MM.1S (cell line): ENCODE measurements at regions not wholly inside any gene's neighbourhood (a gene's known extent, or its start where the extent isn't known, plus 50 kb on each side); places are given as distances from the start of the nearest gene placed in this dataset.

Source experiments
- DNase-seq: peaks from one replicate; pipeline ENCODE4 v3.0.0-alpha.2; 2015
- H2AFZ ChIP-seq: fragments of 300-600 bp; sonication (generic); 2 replicates; pipeline ENCODE4 v1.6.0; 2016; ENCODE audit warnings: antibody characterized with exemption, low read length
- H3F3A ChIP-seq: fragments of 300-600 bp; sonication (generic); 2 replicates; pipeline ENCODE4 v1.6.1; 2016; ENCODE audit warnings: mild to moderate bottlenecking, antibody characterized with exemption, low read length, moderate library complexity, mixed read lengths; ENCODE audit not compliant: insufficient read depth
- H3K27ac ChIP-seq: fragments of 300-600 bp; sonication (generic); 2 replicates; pipeline ENCODE4 v1.5.1; 2016; ENCODE audit warnings: mild to moderate bottlenecking, low read length
- H3K27me3 ChIP-seq: fragments of 300-600 bp; sonication (generic); replicated peaks from 2 replicates; pipeline ENCODE4 v1.6.0; 2016; ENCODE audit warnings: low read length; ENCODE audit not compliant: insufficient read depth
- H3K36me3 ChIP-seq: fragments of 300-600 bp; sonication (generic); replicated peaks from 2 replicates; pipeline ENCODE4 v1.6.1; 2016; ENCODE audit warnings: mild to moderate bottlenecking, low read length, mixed read lengths; ENCODE audit not compliant: insufficient read depth
- H3K4me1 ChIP-seq: fragments of 300-600 bp; sonication (generic); 2 replicates; pipeline ENCODE4 v1.6.1; 2016; ENCODE audit warnings: low read length, mixed read lengths
- H3K4me2 ChIP-seq: fragments of 300-600 bp; sonication (generic); 2 replicates; pipeline ENCODE4 v1.6.0; 2016; ENCODE audit warnings: low read depth, low read length
- H3K4me3 ChIP-seq: fragments of 300-600 bp; sonication (generic); 2 replicates; pipeline ENCODE4 v1.5.1; 2016; ENCODE audit warnings: low read length, mixed read lengths
- H3K79me2 ChIP-seq: fragments of 300-600 bp; sonication (generic); 2 replicates; pipeline ENCODE4 v1.6.1; 2016; ENCODE audit warnings: mixed run types, low read length, mixed read lengths
- H3K9ac ChIP-seq: fragments of 300-600 bp; sonication (generic); 2 replicates; pipeline ENCODE4 v1.6.1; 2016; ENCODE audit warnings: low read length, mixed read lengths
- H3K9me2 ChIP-seq: fragments of 300-600 bp; sonication (generic); replicated peaks from 2 replicates; pipeline ENCODE4 v1.6.1; 2016; ENCODE audit warnings: mild to moderate bottlenecking, low read length, mixed read lengths; ENCODE audit not compliant: insufficient read depth
- H3K9me3 ChIP-seq: fragments of 300-600 bp; sonication (generic); replicated peaks from 2 replicates; pipeline ENCODE4 v1.6.1; 2016; ENCODE audit warnings: mild to moderate bottlenecking, low read length, mixed read lengths; ENCODE audit not compliant: insufficient read depth
- H4K20me1 ChIP-seq: fragments of 300-600 bp; sonication (generic); 2 replicates; pipeline ENCODE4 v1.6.1; 2016; ENCODE audit warnings: mild to moderate bottlenecking, low read length, moderate library complexity, mixed read lengths; ENCODE audit not compliant: insufficient read depth
- EZH2 ChIP-seq: fragments of 300-600 bp; sonication (generic); optimal IDR thresholded peaks from 2 replicates; pipeline ENCODE3; 2017; ENCODE audit warnings: low read depth, mild to moderate bottlenecking, antibody characterized with exemption, low read length, mixed read lengths
- EZH2phosphoT487 ChIP-seq: fragments of 300-600 bp; sonication (generic); IDR thresholded peaks from 2 replicates; pipeline ENCODE4 v1.6.1; 2018; ENCODE audit warnings: antibody characterized with exemption, low read length
- TF ChIP-seq, protein P1 (sequence below): fragments of 300-600 bp; sonication (generic); IDR thresholded peaks from 2 replicates; pipeline ENCODE4 v1.5.1; 2016; ENCODE audit warnings: antibody characterized with exemption, low read length, mixed read lengths

DNA sequence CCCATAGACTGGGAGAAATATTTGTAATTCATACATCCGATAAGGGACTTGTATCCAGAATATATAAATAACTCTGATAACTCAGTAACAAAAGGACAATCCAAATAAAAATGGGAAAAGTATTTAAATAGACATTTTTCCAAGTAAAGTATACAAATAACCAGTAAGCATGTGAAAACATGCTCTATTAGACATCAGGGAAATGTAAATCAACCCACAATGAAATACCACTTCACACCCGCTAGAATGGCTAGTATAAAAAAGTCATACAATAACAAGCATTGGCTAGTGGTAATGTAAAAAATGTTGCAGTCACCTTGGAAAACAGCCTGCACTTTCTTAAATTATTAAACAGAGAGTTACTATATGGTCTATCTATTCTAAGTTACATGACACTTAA, 650.7 kb downstream of the C12orf50 start:
- no peak overlapping the region for H3K9ac ChIP-seq
- no peak overlapping the region for H3K4me3 ChIP-seq
- H3K9me2 ChIP-seq: no peaks in the 10 kb centered on the region
- no peaks in the 10 kb centered on the region for H4K20me1 ChIP-seq
- no peaks in the 10 kb centered on the region for H3F3A ChIP-seq
- no peak overlapping the region for H3K4me2 ChIP-seq
- no peak for DNase-seq
- H3K79me2 ChIP-seq: no peaks in the 10 kb centered on the region
- TF ChIP-seq, protein P1, sequence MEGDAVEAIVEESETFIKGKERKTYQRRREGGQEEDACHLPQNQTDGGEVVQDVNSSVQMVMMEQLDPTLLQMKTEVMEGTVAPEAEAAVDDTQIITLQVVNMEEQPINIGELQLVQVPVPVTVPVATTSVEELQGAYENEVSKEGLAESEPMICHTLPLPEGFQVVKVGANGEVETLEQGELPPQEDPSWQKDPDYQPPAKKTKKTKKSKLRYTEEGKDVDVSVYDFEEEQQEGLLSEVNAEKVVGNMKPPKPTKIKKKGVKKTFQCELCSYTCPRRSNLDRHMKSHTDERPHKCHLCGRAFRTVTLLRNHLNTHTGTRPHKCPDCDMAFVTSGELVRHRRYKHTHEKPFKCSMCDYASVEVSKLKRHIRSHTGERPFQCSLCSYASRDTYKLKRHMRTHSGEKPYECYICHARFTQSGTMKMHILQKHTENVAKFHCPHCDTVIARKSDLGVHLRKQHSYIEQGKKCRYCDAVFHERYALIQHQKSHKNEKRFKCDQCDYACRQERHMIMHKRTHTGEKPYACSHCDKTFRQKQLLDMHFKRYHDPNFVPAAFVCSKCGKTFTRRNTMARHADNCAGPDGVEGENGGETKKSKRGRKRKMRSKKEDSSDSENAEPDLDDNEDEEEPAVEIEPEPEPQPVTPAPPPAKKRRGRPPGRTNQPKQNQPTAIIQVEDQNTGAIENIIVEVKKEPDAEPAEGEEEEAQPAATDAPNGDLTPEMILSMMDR: no peak
- TF ChIP-seq EZH2: no peak
- TF ChIP-seq EZH2phosphoT487: no peak
- H3K27me3 ChIP-seq: no peaks in the 10 kb centered on the region
- H3K36me3 ChIP-seq: no peaks in the 10 kb centered on the region
- no peak overlapping the region for H3K27ac ChIP-seq
- no peak overlapping the region for H2AFZ ChIP-seq
- H3K4me1 ChIP-seq: no peaks in the 10 kb centered on the region
- H3K9me3 ChIP-seq: no peaks in the 10 kb centered on the region

DNA sequence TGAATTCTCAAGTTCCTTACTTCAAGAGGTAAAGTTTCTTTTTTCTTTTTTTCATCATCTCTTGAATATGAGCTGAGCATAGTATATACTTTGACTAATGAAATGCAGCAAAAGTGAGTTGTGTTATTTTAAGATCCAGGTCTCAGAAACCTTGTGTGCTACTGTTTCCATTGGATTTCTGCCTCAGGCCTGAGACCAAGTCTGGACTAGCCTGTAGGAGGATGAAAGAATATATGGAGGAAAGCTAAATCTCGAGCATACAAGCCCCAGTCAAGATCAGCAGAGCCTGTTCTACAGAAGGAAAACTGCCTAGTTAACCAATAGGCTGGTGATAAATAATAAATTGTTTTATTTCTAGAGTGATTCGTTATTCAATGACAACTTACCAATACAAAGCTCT, 652.5 kb downstream of the C12orf50 start:
- Histone ChIP-seq H3K4me3 (no peak overlapping the region), H3K9ac (no peak overlapping the region), H4K20me1 (no peaks in the 10 kb centered on the region), H3K4me1 (no peaks in the 10 kb centered on the region), H3F3A (no peaks in the 10 kb centered on the region), H3K36me3 (no peaks in the 10 kb centered on the region), H2AFZ (no peak overlapping the region), H3K27ac (no peak overlapping the region), H3K79me2 (no peaks in the 10 kb centered on the region), H3K9me2 (no peaks in the 10 kb centered on the region), H3K9me3 (no peaks in the 10 kb centered on the region), H3K27me3 (no peaks in the 10 kb centered on the region), H3K4me2 (no peak overlapping the region)
- no peak for DNase-seq
- no peak for TF ChIP-seq EZH2
- TF ChIP-seq EZH2phosphoT487: no peak
- TF ChIP-seq, protein P1: no peak

DNA sequence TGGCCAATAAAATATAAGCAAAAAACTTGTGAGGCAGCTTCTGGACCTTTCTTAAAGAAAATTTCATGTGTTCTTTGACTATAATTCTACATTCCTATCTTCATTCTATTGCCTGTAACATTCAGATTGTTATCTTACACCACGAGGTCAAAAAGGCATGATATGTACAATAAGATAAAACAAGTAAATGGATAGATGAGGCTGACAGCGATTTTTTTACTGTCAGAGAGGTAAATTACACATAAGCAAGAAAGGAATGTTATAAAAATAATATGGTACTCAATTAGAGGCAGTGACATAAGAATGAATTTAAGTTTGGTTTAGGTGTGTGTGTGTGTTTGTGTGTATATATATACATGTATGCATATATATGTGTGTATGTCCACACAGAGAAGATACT, 660.0 kb downstream of the C12orf50 start:
- H3K9ac ChIP-seq: no peak overlapping the region
- no peaks in the 10 kb centered on the region for H3K36me3 ChIP-seq
- no peaks in the 10 kb centered on the region for H3K27me3 ChIP-seq
- no peaks in the 10 kb centered on the region for H4K20me1 ChIP-seq
- no peak overlapping the region for H3K4me2 ChIP-seq
- no peaks in the 10 kb centered on the region for H3K9me2 ChIP-seq
- no peaks in the 10 kb centered on the region for H3F3A ChIP-seq
- H3K79me2 ChIP-seq: no peaks in the 10 kb centered on the region
- no peak for DNase-seq
- no peak overlapping the region for H3K27ac ChIP-seq
- no peak overlapping the region for H2AFZ ChIP-seq
- no peaks in the 10 kb centered on the region for H3K4me1 ChIP-seq
- no peaks in the 10 kb centered on the region; the same call in 1 of the 2 replicates for H3K9me3 ChIP-seq
- TF ChIP-seq, protein P1: no peak
- no peak for TF ChIP-seq EZH2
- TF ChIP-seq EZH2phosphoT487: no peak
- H3K4me3 ChIP-seq: no peak overlapping the region
